Trophoblast cell (in vitro differentiated cells and primary cell): ENCODE measurements at regions not wholly inside any gene's neighbourhood (a gene's known extent, or its start where the extent isn't known, plus 50 kb on each side); places are given as distances from the start of the nearest gene placed in this dataset.

Experiments used
- DNase-seq, 2 donors: peaks; one replicate each; pipeline ENCODE4 v3.0.0-alpha.2; 2016
- H2AFZ ChIP-seq: 2 replicates; pipeline ENCODE4 v1.6.1; 2013; ENCODE audit warnings: low read length, moderate library complexity, mild to moderate bottlenecking; ENCODE audit not compliant: insufficient read depth, poor library complexity
- H2AK5ac ChIP-seq: 2 replicates; pipeline ENCODE4 v1.6.1; 2013; ENCODE audit warnings: mild to moderate bottlenecking, low read length
- H2BK120ac ChIP-seq: 2 replicates; pipeline ENCODE4 v1.6.1; 2013; ENCODE audit warnings: low read length, mild to moderate bottlenecking, moderate library complexity; ENCODE audit not compliant: insufficient read depth, poor library complexity
- H2BK12ac ChIP-seq: 2 replicates; pipeline ENCODE4 v1.6.1; 2013; ENCODE audit warnings: mild to moderate bottlenecking, low read length, moderate library complexity
- H2BK5ac ChIP-seq: 2 replicates; pipeline ENCODE4 v1.6.1; 2013; ENCODE audit warnings: low read length, low read depth, moderate library complexity, mild to moderate bottlenecking; ENCODE audit not compliant: poor library complexity
- H3K14ac ChIP-seq: 2 replicates; pipeline ENCODE4 v1.6.1; 2013; ENCODE audit warnings: mild to moderate bottlenecking, low read length
- H3K18ac ChIP-seq: 2 replicates; pipeline ENCODE4 v1.6.1; 2013; ENCODE audit warnings: mild to moderate bottlenecking, low read length
- H3K23ac ChIP-seq: 2 replicates; pipeline ENCODE4 v1.6.1; 2013; ENCODE audit warnings: low read length
- H3K27ac ChIP-seq: 2 replicates; pipeline ENCODE4 v1.5.1; 2013; ENCODE audit warnings: low read depth, mild to moderate bottlenecking, inconsistent platforms, low read length, moderate library complexity
- H3K27me3 ChIP-seq: 2 replicates; pipeline ENCODE4 v1.6.1; 2013; ENCODE audit warnings: inconsistent platforms, mild to moderate bottlenecking, low read length, moderate library complexity; ENCODE audit not compliant: insufficient read depth
- H3K36me3 ChIP-seq, 2 experiments: 1 replicate in 1 of 2; 2 replicates in 1 of 2; pipeline ENCODE4 v1.6.1; 2013; ENCODE audit warnings: low read length in 2 of 2, mild to moderate bottlenecking in 2 of 2, moderate library complexity in 1 of 2; ENCODE audit not compliant: insufficient read depth in 2 of 2, control insufficient read depth in 1 of 2
- H3K4ac ChIP-seq: 2 replicates; pipeline ENCODE4 v1.6.1; 2013; ENCODE audit warnings: low read depth, mild to moderate bottlenecking, low read length, moderate library complexity
- H3K4me1 ChIP-seq, 2 experiments: 1 replicate in 1 of 2; 2 replicates in 1 of 2; pipeline ENCODE4 v1.6.1; 2013; ENCODE audit warnings: low read length in 2 of 2, mild to moderate bottlenecking in 2 of 2, moderate library complexity in 1 of 2; ENCODE audit not compliant: insufficient read depth in 2 of 2, control insufficient read depth in 1 of 2
- H3K4me2 ChIP-seq: 2 replicates; pipeline ENCODE4 v1.6.1; 2013; ENCODE audit warnings: inconsistent platforms, mild to moderate bottlenecking, low read length, moderate library complexity
- H3K4me3 ChIP-seq: 2 replicates; pipeline ENCODE4 v1.5.1; 2013; ENCODE audit warnings: mild to moderate bottlenecking, low read depth, low read length, inconsistent platforms
- H3K79me1 ChIP-seq: one replicate; pipeline ENCODE4 v1.6.1; 2013; ENCODE audit warnings: low read length
- H3K79me2 ChIP-seq: 2 replicates; pipeline ENCODE4 v1.6.1; 2013; ENCODE audit warnings: low read length, mild to moderate bottlenecking; ENCODE audit not compliant: control insufficient read depth, insufficient read depth, poor library complexity
- H3K9ac ChIP-seq: 2 replicates; pipeline ENCODE4 v1.6.1; 2013; ENCODE audit warnings: mild to moderate bottlenecking, low read length
- H3K9me3 ChIP-seq: 2 replicates; pipeline ENCODE4 v1.6.1; 2013; ENCODE audit warnings: low read depth, mild to moderate bottlenecking, control low read depth, inconsistent platforms, low read length; ENCODE audit not compliant: insufficient read depth
- H4K12ac ChIP-seq: 2 replicates; pipeline ENCODE4 v1.6.1; 2013; ENCODE audit warnings: low read depth, mild to moderate bottlenecking, low read length, moderate library complexity
- H4K8ac ChIP-seq: 2 replicates; pipeline ENCODE4 v1.6.1; 2013; ENCODE audit warnings: low read depth, mild to moderate bottlenecking, low read length, moderate library complexity
- H4K91ac ChIP-seq: one replicate; pipeline ENCODE4 v1.6.1; 2013; ENCODE audit warnings: low read depth, mild to moderate bottlenecking, low read length, moderate library complexity
- WGBS: extraction: QIAGEN DNeasy Blood & Tissue Kit; methylation state at CpG from one replicate; pipeline ENCODE4 v1.1.7; 2013; ENCODE audit warnings: missing lambda C conversion rate; ENCODE audit not compliant: insufficient read length, insufficient coverage; ENCODE audit errors: extremely low coverage; 5-methylcytosine and 5-hydroxymethylcytosine counted together

GRCh38 chr11:128246810-128247594 is 340.4 kb downstream of the ETS1 start:
- Histone ChIP-seq H3K36me3 (no peaks in the 10 kb centered on the region), H3K4ac (peak overlapping the region; percentile 61), H3K79me2 (peaks cover 4% of the 10 kb centered on the region), H3K4me3 (no peak overlapping the region), H2AFZ (no peak overlapping the region), H3K27me3 (no peaks in the 10 kb centered on the region), H3K27ac (peak overlapping the region; percentile 97), H4K12ac (no peak overlapping the region), H2AK5ac (peak overlapping the region; percentile 44), H2BK12ac (peak overlapping the region; percentile 96), H3K18ac (peak overlapping the region; percentile 19), H4K91ac (peak overlapping the region; percentile 97), H4K8ac (peak overlapping the region; percentile 80), H2BK120ac (peak overlapping the region; percentile 91), H3K14ac (peak overlapping the region; percentile 77), H2BK5ac (peak overlapping the region; percentile 95), H3K4me2 (no peak overlapping the region), H3K79me1 (peaks cover 28% of the 10 kb centered on the region), H3K23ac (no peak overlapping the region), H3K9me3 (no peaks in the 10 kb centered on the region), H3K9ac (no peak overlapping the region), H3K4me1 (peaks cover 2 to 4% of the 10 kb centered on the region in 2 experiments)
- WGBS, result no CpG with 5 or more reads among the region's 6 CpGs
- DNase-seq, result peak in 1 of 2 donors; percentile 18

GRCh38 chr11:128246364-128246801 is 341.0 kb downstream of the ETS1 start:
- Histone ChIP-seq H2BK12ac (peak overlapping the region; percentile 96), H3K27me3 (no peaks in the 10 kb centered on the region), H2AK5ac (peak overlapping the region; percentile 44), H3K4me3 (no peak overlapping the region), H3K79me2 (peaks cover 4% of the 10 kb centered on the region), H3K4me1 (peaks cover 2 to 4% of the 10 kb centered on the region in 2 experiments), H3K4ac (peak overlapping the region; percentile 61), H2BK120ac (peak overlapping the region; percentile 91), H3K79me1 (peaks cover 30% of the 10 kb centered on the region), H3K4me2 (no peak overlapping the region), H3K27ac (peak overlapping the region; percentile 98), H3K18ac (peak overlapping the region; percentile 19), H4K12ac (no peak overlapping the region), H3K23ac (no peak overlapping the region), H2AFZ (no peak overlapping the region), H2BK5ac (peak overlapping the region; percentile 95), H3K14ac (peak overlapping the region; percentile 77), H3K36me3 (no peaks in the 10 kb centered on the region), H3K9ac (no peak overlapping the region), H3K9me3 (no peaks in the 10 kb centered on the region), H4K8ac (peak overlapping the region; percentile 80), H4K91ac (peak overlapping the region; percentile 97)
- no CpG with 5 or more reads among the region's 8 CpGs for WGBS
- peak in 1 of 2 donors; percentile 34 for DNase-seq

GRCh38 chr11:128244871-128245270 is 342.5 kb downstream of the ETS1 start:
- H3K9me3 ChIP-seq, result no peaks in the 10 kb centered on the region
- peak overlapping the region; percentile 86 for H3K4ac ChIP-seq
- peak overlapping the region; percentile 86 for H4K8ac ChIP-seq
- peak overlapping the region; percentile 98 for H4K91ac ChIP-seq
- H2BK120ac ChIP-seq, result peak overlapping the region; percentile 99
- peak overlapping the region; percentile 99 for H2BK12ac ChIP-seq
- no peaks in the 10 kb centered on the region for H3K36me3 ChIP-seq
- peak overlapping the region; percentile 98 for H3K14ac ChIP-seq
- no peak overlapping the region for H3K23ac ChIP-seq
- no peaks in the 10 kb centered on the region for H3K27me3 ChIP-seq
- no peak overlapping the region for H2AFZ ChIP-seq
- H3K27ac ChIP-seq, result peak overlapping the region; percentile 68
- H2BK5ac ChIP-seq, result peak overlapping the region; percentile 90
- H2AK5ac ChIP-seq, result peak overlapping the region; percentile 99
- WGBS, result no CpG with 5 or more reads among the region's 5 CpGs
- H3K18ac ChIP-seq, result peak overlapping the region; percentile 94
- peaks cover 2 to 4% of the 10 kb centered on the region in 2 experiments for H3K4me1 ChIP-seq
- no peak overlapping the region for H4K12ac ChIP-seq
- H3K79me1 ChIP-seq, result peaks cover 28% of the 10 kb centered on the region
- peaks cover 4% of the 10 kb centered on the region for H3K79me2 ChIP-seq
- H3K9ac ChIP-seq, result no peak overlapping the region
- no peak overlapping the region for H3K4me2 ChIP-seq
- DNase-seq, result no peak
- H3K4me3 ChIP-seq, result no peak overlapping the region

- WGBS, result no CpG with 5 or more reads among the region's 1 CpG
- Histone ChIP-seq H4K12ac (no peak overlapping the region), H3K79me2 (peaks cover 4% of the 10 kb centered on the region), H3K36me3 (no peaks in the 10 kb centered on the region), H3K27me3 (no peaks in the 10 kb centered on the region), H3K79me1 (peaks cover 40% of the 10 kb centered on the region), H3K14ac (peak overlapping the region; percentile 91), H2BK120ac (peak overlapping the region; percentile 99), H3K9me3 (no peaks in the 10 kb centered on the region), H3K27ac (no peak overlapping the region), H3K18ac (peak overlapping the region; percentile 86), H3K4me2 (no peak overlapping the region), H2BK5ac (peak overlapping the region; percentile 87), H3K4ac (peak overlapping the region; percentile 40), H2AK5ac (peak overlapping the region; percentile 83), H4K91ac (peak overlapping the region; percentile 98), H4K8ac (peak overlapping the region; percentile 67), H2BK12ac (peak overlapping the region; percentile 100), H3K4me3 (no peak overlapping the region), H3K23ac (no peak overlapping the region), H3K9ac (no peak overlapping the region), H3K4me1 (peaks cover 4 to 7% of the 10 kb centered on the region in 2 experiments), H2AFZ (no peak overlapping the region)
- no peak for DNase-seq
Measured at GRCh38 chr11:128242451-128242850, 344.9 kb downstream of the ETS1 start.
